ENCODE measurements at regions not wholly inside any gene's neighbourhood (a gene's known extent, or its start where the extent isn't known, plus 50 kb on each side); places are given as distances from the start of the nearest gene placed in this dataset.

- intact Hi-C loops (cut with DNase I) = no loop called here
- H3K27ac ChIP-seq = no peak overlapping the region
- ATAC-seq (no peak), DNase-seq (no peak)
- H3K9me3 ChIP-seq = peaks cover 0 to 60% (median 0%) of the 10 kb centered on the region in 11 donors
- H3K4me3 ChIP-seq = no peak overlapping the region
- peaks cover 0 to 3% (median 0%) of the 10 kb centered on the region in 9 donors for H3K4me1 ChIP-seq
- TF ChIP-seq CTCF (IDR thresholded peaks at IDR 0.05) = no peak
- no peaks in the 10 kb centered on the region for H3K27me3 ChIP-seq
- no peaks in the 10 kb centered on the region for H3K36me3 ChIP-seq
Observed at GRCh38 chr6:121799574-121799973, 364.1 kb downstream of the GJA1 start.

GRCh38 chr6:121800047-121800446, 364.6 kb downstream of the GJA1 start:
- no peaks in the 10 kb centered on the region for H3K4me1 ChIP-seq
- peaks cover 0 to 60% (median 0%) of the 10 kb centered on the region in 11 donors for H3K9me3 ChIP-seq
- H3K27me3 ChIP-seq = no peaks in the 10 kb centered on the region
- no peaks in the 10 kb centered on the region for H3K36me3 ChIP-seq
- TF ChIP-seq CTCF (IDR thresholded peaks at IDR 0.05) = no peak
- no peak overlapping the region for H3K27ac ChIP-seq
- no peak overlapping the region for H3K4me3 ChIP-seq
- ATAC-seq (no peak), DNase-seq (no peak)
- intact Hi-C loops (cut with DNase I) = no loop called here
- WGBS, 2 donors = 95 to 100% methylated on average over 1 of the region's 1 CpG

GRCh38 chr6:121806116-121806515, 370.7 kb downstream of the GJA1 start:
- intact Hi-C loops (cut with DNase I) = no loop called here
- DNase-seq (no peak), ATAC-seq (no peak)
- H3K4me3 ChIP-seq = no peak overlapping the region
- H3K4me1 ChIP-seq = no peaks in the 10 kb centered on the region
- H3K27me3 ChIP-seq = no peaks in the 10 kb centered on the region
- no peak for TF ChIP-seq CTCF (IDR thresholded peaks at IDR 0.05)
- WGBS, 2 donors = 93 to 97% methylated on average over 1 of the region's 1 CpG
- H3K9me3 ChIP-seq = peaks cover 0 to 26% (median 0%) of the 10 kb centered on the region in 11 donors
- H3K36me3 ChIP-seq = no peaks in the 10 kb centered on the region
- H3K27ac ChIP-seq = no peak overlapping the region

- TF ChIP-seq CTCF (IDR thresholded peaks at IDR 0.05) = no peak
- intact Hi-C loops (cut with DNase I) = loop anchor here in 1 of 10 donors (1.0 kb wide), 1 partner anchor 52 kb away; no protein-coding TSS in a partner anchor
- peaks cover 0 to 7% (median 0%) of the 10 kb centered on the region in 11 donors for H3K9me3 ChIP-seq
- H3K27me3 ChIP-seq = no peaks in the 10 kb centered on the region
- H3K4me3 ChIP-seq = no peak overlapping the region
- no peaks in the 10 kb centered on the region for H3K36me3 ChIP-seq
- H3K4me1 ChIP-seq = no peaks in the 10 kb centered on the region
- H3K27ac ChIP-seq = no peak overlapping the region
- WGBS, 2 donors = 68 to 79% methylated on average over 3 of the region's 3 CpGs
- no peak for DNase-seq
- no peak for ATAC-seq
Observed at GRCh38 chr6:121809211-121809610, 373.8 kb downstream of the GJA1 start.

All from heart right ventricle (tissue), 16 donors.